ENCODE measurements at regions not wholly inside any gene's neighbourhood (a gene's known extent, or its start where the extent isn't known, plus 50 kb on each side); places are given as distances from the start of the nearest gene placed in this dataset.

DNA sequence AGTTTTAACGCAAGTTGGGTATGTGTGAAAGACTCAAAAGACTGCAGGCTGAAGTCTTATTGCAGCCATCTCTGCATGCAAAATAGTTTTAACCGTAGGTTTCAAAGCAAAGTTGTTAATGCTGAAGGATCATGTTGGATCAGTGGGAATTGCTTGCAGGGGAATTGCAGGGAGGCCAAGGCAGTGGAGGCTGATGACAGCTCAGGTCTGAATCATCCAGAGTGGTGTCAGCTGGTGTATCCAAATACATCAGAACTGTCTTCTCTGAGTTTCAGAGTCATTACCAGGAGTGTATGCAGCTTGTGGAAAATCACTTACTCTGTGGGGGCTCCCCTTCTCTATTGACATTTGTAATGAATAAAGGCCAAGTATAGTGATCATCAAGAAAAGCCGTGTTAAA is 435.7 kb downstream of the SH3GL2 start:
- H3K27me3 ChIP-seq = no peaks in the 10 kb centered on the region
- peak overlapping the region in 1 of 2 donors; percentile 48 for H3K27ac ChIP-seq
- H3K36me3 ChIP-seq = no peaks in the 10 kb centered on the region
- TF ChIP-seq, protein P1, sequence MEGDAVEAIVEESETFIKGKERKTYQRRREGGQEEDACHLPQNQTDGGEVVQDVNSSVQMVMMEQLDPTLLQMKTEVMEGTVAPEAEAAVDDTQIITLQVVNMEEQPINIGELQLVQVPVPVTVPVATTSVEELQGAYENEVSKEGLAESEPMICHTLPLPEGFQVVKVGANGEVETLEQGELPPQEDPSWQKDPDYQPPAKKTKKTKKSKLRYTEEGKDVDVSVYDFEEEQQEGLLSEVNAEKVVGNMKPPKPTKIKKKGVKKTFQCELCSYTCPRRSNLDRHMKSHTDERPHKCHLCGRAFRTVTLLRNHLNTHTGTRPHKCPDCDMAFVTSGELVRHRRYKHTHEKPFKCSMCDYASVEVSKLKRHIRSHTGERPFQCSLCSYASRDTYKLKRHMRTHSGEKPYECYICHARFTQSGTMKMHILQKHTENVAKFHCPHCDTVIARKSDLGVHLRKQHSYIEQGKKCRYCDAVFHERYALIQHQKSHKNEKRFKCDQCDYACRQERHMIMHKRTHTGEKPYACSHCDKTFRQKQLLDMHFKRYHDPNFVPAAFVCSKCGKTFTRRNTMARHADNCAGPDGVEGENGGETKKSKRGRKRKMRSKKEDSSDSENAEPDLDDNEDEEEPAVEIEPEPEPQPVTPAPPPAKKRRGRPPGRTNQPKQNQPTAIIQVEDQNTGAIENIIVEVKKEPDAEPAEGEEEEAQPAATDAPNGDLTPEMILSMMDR (IDR thresholded peaks at IDR 0.05) = no peak
- TF ChIP-seq POLR2A (IDR thresholded peaks at IDR 0.05) = no peak
- H3K4me3 ChIP-seq = no peak overlapping the region
- H3K4me1 ChIP-seq = no peaks in the 10 kb centered on the region
- H3K9me3 ChIP-seq = no peaks in the 10 kb centered on the region
- DNase-seq = peak; percentile 38 to 65
- intact Hi-C loops (cut with DNase I; ENCODE audit: low total_unique reads) = no loop called here

DNA sequence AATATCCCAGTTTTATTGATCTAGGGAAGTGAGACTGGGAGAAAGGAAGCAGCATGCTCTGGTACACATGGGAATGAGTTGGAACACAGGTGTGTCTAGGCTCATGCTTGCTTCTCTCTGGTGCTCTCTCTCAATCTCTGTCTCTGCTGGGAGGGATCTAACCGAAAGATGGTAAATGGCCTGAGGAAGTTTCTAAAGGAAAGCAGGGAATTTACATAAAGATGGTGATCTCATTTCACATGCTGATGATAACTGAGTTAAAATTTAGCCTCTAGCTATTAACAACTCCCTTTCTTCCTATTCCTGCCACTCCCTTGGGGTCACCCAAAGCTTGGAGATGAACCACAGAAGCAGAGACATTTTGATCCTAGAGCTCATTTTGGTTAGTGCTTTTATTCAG is 436.2 kb downstream of the SH3GL2 start:
- H3K27me3 ChIP-seq = no peaks in the 10 kb centered on the region
- intact Hi-C loops (cut with DNase I; ENCODE audit: low total_unique reads) = no loop called here

DNA sequence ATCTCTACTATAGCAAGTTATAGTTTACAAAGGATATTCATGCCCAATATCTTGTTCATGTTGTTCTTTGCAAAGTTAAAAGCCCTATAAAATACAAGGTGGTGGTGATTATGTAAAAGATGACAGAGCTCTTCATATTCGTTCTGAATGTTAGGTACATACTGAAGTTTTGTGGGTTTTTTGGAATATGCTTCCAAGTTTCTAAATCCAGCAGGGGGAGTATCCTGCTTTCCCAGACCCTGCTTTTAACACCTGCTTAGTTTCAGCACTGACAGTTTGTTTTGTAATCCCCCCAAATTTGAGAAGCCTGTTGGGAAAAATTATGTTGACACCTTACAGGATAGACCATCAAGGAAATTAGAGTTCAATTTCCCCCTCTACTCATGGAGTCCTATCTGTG is 438.3 kb downstream of the SH3GL2 start:
- no peaks in the 10 kb centered on the region for H3K27me3 ChIP-seq
- TF ChIP-seq, protein P1 (IDR thresholded peaks at IDR 0.05) = no peak
- no peak for TF ChIP-seq POLR2A (IDR thresholded peaks at IDR 0.05)
- H3K4me1 ChIP-seq = no peaks in the 10 kb centered on the region
- H3K4me3 ChIP-seq = no peak overlapping the region
- H3K27ac ChIP-seq = no peak overlapping the region
- DNase-seq = no peak
- intact Hi-C loops (cut with DNase I; ENCODE audit: low total_unique reads) = no loop called here
- H3K36me3 ChIP-seq = no peaks in the 10 kb centered on the region
- no peaks in the 10 kb centered on the region for H3K9me3 ChIP-seq

More for the DNA sequence above, 436.2 kb downstream of the SH3GL2 start:
- Histone ChIP-seq H3K27ac (peak overlapping the region in 1 of 2 donors; percentile 48), H3K4me3 (no peak overlapping the region), H3K9me3 (no peaks in the 10 kb centered on the region), H3K36me3 (no peaks in the 10 kb centered on the region), H3K4me1 (no peaks in the 10 kb centered on the region)
- TF ChIP-seq, protein P1 (IDR thresholded peaks at IDR 0.05) = no peak
- no peak for TF ChIP-seq POLR2A (IDR thresholded peaks at IDR 0.05)
- DNase-seq = no peak

DNA sequence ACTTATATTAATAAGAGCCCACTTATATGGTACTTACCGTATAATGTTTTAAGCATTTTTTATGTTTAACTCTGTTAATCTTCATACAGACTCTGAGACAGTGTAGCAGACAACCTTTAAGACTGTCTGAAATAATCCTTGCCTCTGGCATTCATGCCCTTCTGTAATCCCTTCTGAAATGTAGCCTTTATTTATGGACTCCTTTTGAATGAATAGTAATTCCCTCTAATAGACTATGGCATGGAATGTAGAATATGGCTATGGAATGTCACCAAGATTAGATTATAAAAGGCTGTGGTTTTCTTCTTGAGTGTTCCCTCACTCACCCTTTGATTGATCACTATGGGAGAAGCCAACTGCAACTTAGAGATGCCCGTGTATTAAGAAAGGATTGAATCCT is 439.4 kb downstream of the SH3GL2 start:
- H3K27me3 ChIP-seq = no peaks in the 10 kb centered on the region
- H3K4me3 ChIP-seq = no peak overlapping the region
- intact Hi-C loops (cut with DNase I; ENCODE audit: low total_unique reads) = no loop called here
- DNase-seq = no peak
- no peak overlapping the region for H3K27ac ChIP-seq
- H3K9me3 ChIP-seq = no peaks in the 10 kb centered on the region
- H3K36me3 ChIP-seq = no peaks in the 10 kb centered on the region
- no peak for TF ChIP-seq POLR2A (IDR thresholded peaks at IDR 0.05)
- no peaks in the 10 kb centered on the region for H3K4me1 ChIP-seq

DNA sequence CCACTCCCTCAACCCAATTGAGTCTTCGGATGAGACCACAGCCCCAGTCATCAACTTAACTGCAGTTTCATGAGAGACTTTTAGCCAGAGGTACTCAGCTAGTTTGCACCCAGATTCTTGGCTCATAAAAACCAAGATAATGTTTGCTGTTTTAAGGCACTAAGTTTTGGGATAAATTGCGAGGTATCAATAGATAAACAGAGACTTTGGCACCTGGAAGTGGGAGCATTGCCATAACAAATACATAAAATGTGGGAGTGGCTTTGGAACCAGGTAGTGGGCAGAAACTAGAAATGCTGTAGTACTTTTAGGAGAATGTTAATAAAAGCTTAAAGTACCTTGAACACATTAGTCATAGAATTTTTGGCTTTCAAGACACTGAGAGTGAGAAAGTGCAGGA is 439.8 kb downstream of the SH3GL2 start:
- Histone ChIP-seq H3K27ac (peak overlapping the region in 1 of 2 donors; percentile 5), H3K4me3 (no peak overlapping the region), H3K36me3 (no peaks in the 10 kb centered on the region), H3K27me3 (no peaks in the 10 kb centered on the region), H3K9me3 (no peaks in the 10 kb centered on the region), H3K4me1 (no peaks in the 10 kb centered on the region)
- no peak for DNase-seq
- TF ChIP-seq, protein P1 (IDR thresholded peaks at IDR 0.05) = no peak
- no peak for TF ChIP-seq POLR2A (IDR thresholded peaks at IDR 0.05)
- intact Hi-C loops (cut with DNase I; ENCODE audit: low total_unique reads) = no loop called here

DNA sequence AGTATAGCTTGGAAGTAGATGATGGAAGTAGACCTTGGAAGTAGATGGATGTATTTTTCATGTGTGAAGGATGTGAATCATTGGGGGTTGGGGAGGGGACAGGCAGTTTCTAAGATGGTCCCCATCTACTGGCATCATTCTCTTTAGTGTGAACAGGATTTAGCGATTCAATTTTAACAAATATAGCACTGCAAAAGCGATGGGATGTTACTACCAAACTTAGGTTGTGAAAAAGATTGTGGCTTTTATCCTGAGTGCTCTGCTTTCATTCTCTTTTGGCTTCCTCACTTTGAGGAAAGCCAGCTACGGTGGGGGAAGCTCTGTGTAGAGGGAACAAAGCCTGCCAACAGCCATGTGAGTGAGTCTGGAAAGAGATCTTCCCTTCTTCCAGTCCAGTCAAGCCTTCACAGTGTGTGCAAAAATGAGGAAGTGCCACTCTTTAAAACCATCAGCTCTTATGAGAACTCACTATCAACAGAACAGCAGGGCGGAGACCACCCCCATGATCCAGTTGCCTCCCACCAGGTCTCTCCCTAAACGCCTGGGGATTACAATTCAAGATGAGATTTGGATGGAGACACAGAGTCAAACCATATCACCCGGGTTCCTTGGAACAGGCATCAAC is 441.4 kb downstream of the SH3GL2 start:
- Histone ChIP-seq H3K27ac (peak overlapping the region; percentile 49 to 71), H3K4me3 (no peak overlapping the region), H3K9me3 (no peaks in the 10 kb centered on the region), H3K36me3 (no peaks in the 10 kb centered on the region), H3K4me1 (no peaks in the 10 kb centered on the region), H3K27me3 (no peaks in the 10 kb centered on the region)
- intact Hi-C loops (cut with DNase I; ENCODE audit: low total_unique reads) = no loop called here
- peak; percentile 19 to 51 for DNase-seq
- TF ChIP-seq POLR2A (IDR thresholded peaks at IDR 0.05) = no peak
- TF ChIP-seq, protein P1 (IDR thresholded peaks at IDR 0.05) = no peak

Measured in uterus (tissue), 3 donors.